MM.1S (cell line): ENCODE measurements at regions not wholly inside any gene's neighbourhood (a gene's known extent, or its start where the extent isn't known, plus 50 kb on each side); places are given as distances from the start of the nearest gene placed in this dataset.

Experiments
- DNase-seq: peaks from one replicate; pipeline ENCODE4 v3.0.0-alpha.2; 2015
- H2AFZ ChIP-seq: fragments of 300-600 bp; sonication (generic); 2 replicates; pipeline ENCODE4 v1.6.0; 2016; ENCODE audit warnings: antibody characterized with exemption, low read length
- H3F3A ChIP-seq: fragments of 300-600 bp; sonication (generic); 2 replicates; pipeline ENCODE4 v1.6.1; 2016; ENCODE audit warnings: mild to moderate bottlenecking, antibody characterized with exemption, low read length, moderate library complexity, mixed read lengths; ENCODE audit not compliant: insufficient read depth
- H3K27ac ChIP-seq: fragments of 300-600 bp; sonication (generic); 2 replicates; pipeline ENCODE4 v1.5.1; 2016; ENCODE audit warnings: mild to moderate bottlenecking, low read length
- H3K27me3 ChIP-seq: fragments of 300-600 bp; sonication (generic); replicated peaks from 2 replicates; pipeline ENCODE4 v1.6.0; 2016; ENCODE audit warnings: low read length; ENCODE audit not compliant: insufficient read depth
- H3K36me3 ChIP-seq: fragments of 300-600 bp; sonication (generic); replicated peaks from 2 replicates; pipeline ENCODE4 v1.6.1; 2016; ENCODE audit warnings: mild to moderate bottlenecking, low read length, mixed read lengths; ENCODE audit not compliant: insufficient read depth
- H3K4me1 ChIP-seq: fragments of 300-600 bp; sonication (generic); 2 replicates; pipeline ENCODE4 v1.6.1; 2016; ENCODE audit warnings: low read length, mixed read lengths
- H3K4me2 ChIP-seq: fragments of 300-600 bp; sonication (generic); 2 replicates; pipeline ENCODE4 v1.6.0; 2016; ENCODE audit warnings: low read depth, low read length
- H3K4me3 ChIP-seq: fragments of 300-600 bp; sonication (generic); 2 replicates; pipeline ENCODE4 v1.5.1; 2016; ENCODE audit warnings: low read length, mixed read lengths
- H3K79me2 ChIP-seq: fragments of 300-600 bp; sonication (generic); 2 replicates; pipeline ENCODE4 v1.6.1; 2016; ENCODE audit warnings: mixed run types, low read length, mixed read lengths
- H3K9ac ChIP-seq: fragments of 300-600 bp; sonication (generic); 2 replicates; pipeline ENCODE4 v1.6.1; 2016; ENCODE audit warnings: low read length, mixed read lengths
- H3K9me2 ChIP-seq: fragments of 300-600 bp; sonication (generic); replicated peaks from 2 replicates; pipeline ENCODE4 v1.6.1; 2016; ENCODE audit warnings: mild to moderate bottlenecking, low read length, mixed read lengths; ENCODE audit not compliant: insufficient read depth
- H3K9me3 ChIP-seq: fragments of 300-600 bp; sonication (generic); replicated peaks from 2 replicates; pipeline ENCODE4 v1.6.1; 2016; ENCODE audit warnings: mild to moderate bottlenecking, low read length, mixed read lengths; ENCODE audit not compliant: insufficient read depth
- H4K20me1 ChIP-seq: fragments of 300-600 bp; sonication (generic); 2 replicates; pipeline ENCODE4 v1.6.1; 2016; ENCODE audit warnings: mild to moderate bottlenecking, low read length, moderate library complexity, mixed read lengths; ENCODE audit not compliant: insufficient read depth
- EZH2 ChIP-seq: fragments of 300-600 bp; sonication (generic); optimal IDR thresholded peaks from 2 replicates; pipeline ENCODE3; 2017; ENCODE audit warnings: low read depth, mild to moderate bottlenecking, antibody characterized with exemption, low read length, mixed read lengths
- EZH2phosphoT487 ChIP-seq: fragments of 300-600 bp; sonication (generic); IDR thresholded peaks from 2 replicates; pipeline ENCODE4 v1.6.1; 2018; ENCODE audit warnings: antibody characterized with exemption, low read length
- TF ChIP-seq, protein P1 (sequence below): fragments of 300-600 bp; sonication (generic); IDR thresholded peaks from 2 replicates; pipeline ENCODE4 v1.5.1; 2016; ENCODE audit warnings: antibody characterized with exemption, low read length, mixed read lengths

DNA sequence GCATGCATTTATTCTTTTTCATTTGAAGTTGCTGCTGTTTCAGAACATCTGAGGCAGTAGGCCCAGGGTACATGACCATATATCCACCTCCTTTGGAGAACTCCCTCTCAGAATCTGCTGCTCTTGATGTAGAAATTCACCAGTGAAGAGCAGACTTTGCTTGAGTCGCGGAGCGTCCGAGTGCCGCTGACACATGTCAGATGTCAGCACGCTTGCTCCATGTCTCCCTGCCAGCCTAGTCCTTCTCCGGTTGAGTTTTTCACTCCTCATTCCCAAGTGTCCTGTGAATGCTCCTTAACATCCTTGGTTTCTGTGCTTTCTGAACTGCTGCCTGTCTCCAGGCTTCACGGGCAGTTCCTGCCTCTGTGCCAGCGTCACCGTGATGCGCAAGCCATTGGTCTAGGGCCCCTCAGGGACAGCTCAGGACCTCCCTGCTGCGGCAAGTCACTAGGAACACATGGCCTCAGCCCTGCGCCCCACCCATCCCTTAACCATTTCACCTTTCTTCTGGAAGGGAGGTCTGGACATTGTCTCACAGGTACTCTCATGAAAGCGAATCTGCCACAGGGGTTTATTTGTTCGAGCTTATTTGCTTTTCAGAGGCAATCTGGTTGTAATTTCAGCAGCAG lies 93.1 kb upstream of the RBPJ start:
- H2AFZ ChIP-seq, result no peak overlapping the region
- DNase-seq, result no peak

DNA sequence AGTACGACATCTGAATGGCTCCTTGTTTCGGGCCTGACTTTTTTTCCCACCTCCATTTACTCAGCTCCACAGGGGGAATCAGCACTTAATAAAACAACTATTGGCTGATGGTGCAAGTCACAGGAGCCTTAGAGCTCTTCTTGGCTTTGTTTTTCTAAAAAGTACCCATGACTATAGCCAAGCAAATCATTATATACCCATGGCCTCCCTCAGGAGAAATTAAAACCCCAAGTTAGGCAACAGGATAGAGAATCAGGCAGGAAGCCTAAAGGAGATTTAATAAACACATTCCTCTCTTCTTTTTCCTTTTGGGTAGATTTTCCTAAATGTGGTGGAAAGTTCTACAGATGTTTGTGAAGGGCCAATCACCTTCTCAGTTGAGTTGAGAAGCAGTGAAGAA lies 91.9 kb upstream of the RBPJ start:
- no peak for DNase-seq
- no peak overlapping the region for H2AFZ ChIP-seq
- H4K20me1 ChIP-seq, result no peaks in the 10 kb centered on the region
- H3K36me3 ChIP-seq, result no peaks in the 10 kb centered on the region
- H3K27ac ChIP-seq, result no peak overlapping the region
- no peaks in the 10 kb centered on the region for H3K9me2 ChIP-seq
- H3K9ac ChIP-seq, result no peak overlapping the region
- no peaks in the 10 kb centered on the region for H3K27me3 ChIP-seq
- no peaks in the 10 kb centered on the region for H3K79me2 ChIP-seq
- no peak overlapping the region for H3K4me3 ChIP-seq
- no peaks in the 10 kb centered on the region for H3K9me3 ChIP-seq
- H3F3A ChIP-seq, result no peaks in the 10 kb centered on the region
- TF ChIP-seq, protein P1, sequence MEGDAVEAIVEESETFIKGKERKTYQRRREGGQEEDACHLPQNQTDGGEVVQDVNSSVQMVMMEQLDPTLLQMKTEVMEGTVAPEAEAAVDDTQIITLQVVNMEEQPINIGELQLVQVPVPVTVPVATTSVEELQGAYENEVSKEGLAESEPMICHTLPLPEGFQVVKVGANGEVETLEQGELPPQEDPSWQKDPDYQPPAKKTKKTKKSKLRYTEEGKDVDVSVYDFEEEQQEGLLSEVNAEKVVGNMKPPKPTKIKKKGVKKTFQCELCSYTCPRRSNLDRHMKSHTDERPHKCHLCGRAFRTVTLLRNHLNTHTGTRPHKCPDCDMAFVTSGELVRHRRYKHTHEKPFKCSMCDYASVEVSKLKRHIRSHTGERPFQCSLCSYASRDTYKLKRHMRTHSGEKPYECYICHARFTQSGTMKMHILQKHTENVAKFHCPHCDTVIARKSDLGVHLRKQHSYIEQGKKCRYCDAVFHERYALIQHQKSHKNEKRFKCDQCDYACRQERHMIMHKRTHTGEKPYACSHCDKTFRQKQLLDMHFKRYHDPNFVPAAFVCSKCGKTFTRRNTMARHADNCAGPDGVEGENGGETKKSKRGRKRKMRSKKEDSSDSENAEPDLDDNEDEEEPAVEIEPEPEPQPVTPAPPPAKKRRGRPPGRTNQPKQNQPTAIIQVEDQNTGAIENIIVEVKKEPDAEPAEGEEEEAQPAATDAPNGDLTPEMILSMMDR, result no peak
- no peak for TF ChIP-seq EZH2
- TF ChIP-seq EZH2phosphoT487, result no peak
- no peaks in the 10 kb centered on the region for H3K4me1 ChIP-seq
- H3K4me2 ChIP-seq, result no peak overlapping the region

More for the DNA sequence above, 93.1 kb upstream of the RBPJ start:
- Histone ChIP-seq H3K4me3 (no peak overlapping the region), H3K9me2 (no peaks in the 10 kb centered on the region), H3K4me2 (no peak overlapping the region), H3K27me3 (no peaks in the 10 kb centered on the region), H3F3A (no peaks in the 10 kb centered on the region), H3K4me1 (no peaks in the 10 kb centered on the region), H3K36me3 (no peaks in the 10 kb centered on the region), H3K9me3 (no peaks in the 10 kb centered on the region), H4K20me1 (no peaks in the 10 kb centered on the region), H3K27ac (no peak overlapping the region), H3K79me2 (no peaks in the 10 kb centered on the region), H3K9ac (no peak overlapping the region)
- no peak for TF ChIP-seq EZH2phosphoT487
- no peak for TF ChIP-seq EZH2
- TF ChIP-seq, protein P1, result no peak

DNA sequence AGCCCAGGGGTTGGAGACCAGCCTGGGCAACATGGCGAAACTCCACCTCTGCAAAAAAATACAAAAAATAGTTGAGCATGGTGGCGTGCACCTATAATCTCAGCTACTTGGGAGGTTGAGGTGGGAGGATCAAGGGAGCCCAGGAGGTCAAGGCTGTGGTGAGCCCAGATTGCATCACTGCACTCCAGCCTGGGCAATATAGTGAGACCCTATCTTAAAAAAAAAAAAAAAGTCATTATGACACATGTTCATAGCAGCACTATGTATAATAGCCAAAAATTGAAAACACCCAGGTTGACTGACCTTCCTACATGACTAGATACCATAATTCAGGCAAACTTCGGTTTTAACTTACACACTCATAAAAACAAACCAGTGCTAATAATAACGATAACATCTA lies 90.8 kb upstream of the RBPJ start:
- Histone ChIP-seq H3K27ac (no peak overlapping the region), H4K20me1 (no peaks in the 10 kb centered on the region), H3K4me3 (no peak overlapping the region), H3K36me3 (no peaks in the 10 kb centered on the region), H3K9ac (no peak overlapping the region), H3K9me3 (no peaks in the 10 kb centered on the region), H3K9me2 (no peaks in the 10 kb centered on the region), H3K4me2 (no peak overlapping the region), H3F3A (no peaks in the 10 kb centered on the region), H3K79me2 (no peaks in the 10 kb centered on the region), H3K4me1 (no peaks in the 10 kb centered on the region), H3K27me3 (no peaks in the 10 kb centered on the region), H2AFZ (no peak overlapping the region)
- TF ChIP-seq EZH2phosphoT487 (no peak), EZH2 (no peak)
- TF ChIP-seq, protein P1, result no peak
- peak; percentile 1 for DNase-seq
